ENCODE measurements at regions not wholly inside any gene's neighbourhood (a gene's known extent, or its start where the extent isn't known, plus 50 kb on each side); places are given as distances from the start of the nearest gene placed in this dataset.

- no peak for TF ChIP-seq CTCF (IDR thresholded peaks at IDR 0.05 in 8 of 11, conservative IDR thresholded peaks at IDR 0.05 in 3 of 11)
- TF ChIP-seq POLR2AphosphoS5 (IDR thresholded peaks at IDR 0.05), result no peak
These were observed 152.7 kb upstream of the ACTBL2 start for GRCh38 chr5:57635146-57635777.

Measured in spleen (tissue), 7 donors.